NB4 (cell line): ENCODE measurements at regions not wholly inside any gene's neighbourhood (a gene's known extent, or its start where the extent isn't known, plus 50 kb on each side); places are given as distances from the start of the nearest gene placed in this dataset.

ENCODE experiments used
- POLR2A ChIP-seq: IDR thresholded peaks from 2 replicates; pipeline ENCODE4 v1.6.1; 2011; ENCODE audit warnings: mild to moderate bottlenecking; ENCODE audit not compliant: insufficient read length; ENCODE audit errors: extremely low read depth
- TF ChIP-seq, protein P1 (sequence below): IDR thresholded peaks from one replicate; pipeline ENCODE4 v1.5.1; 2012; ENCODE audit warnings: low read depth, low read length

DNA sequence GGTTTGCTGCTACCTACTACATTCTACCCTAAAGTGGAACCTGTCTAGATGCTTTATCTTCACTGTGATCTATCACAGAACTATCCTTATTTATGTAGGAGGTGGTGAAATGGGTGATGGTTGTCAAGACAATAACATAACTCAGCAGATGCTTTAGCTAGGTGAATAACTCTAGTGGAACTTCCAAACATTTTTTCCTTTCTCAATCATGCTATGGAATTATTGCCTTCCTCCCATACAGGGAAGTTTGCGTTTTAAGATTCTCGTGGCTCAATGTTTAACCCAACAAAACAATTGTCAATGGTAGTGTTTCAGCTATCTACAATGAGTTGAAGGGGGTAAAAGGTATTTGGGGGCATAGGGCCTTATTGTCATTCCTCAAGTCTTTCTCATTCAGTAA, 82.6 kb upstream of the GLI2 start:
- TF ChIP-seq, protein P1, sequence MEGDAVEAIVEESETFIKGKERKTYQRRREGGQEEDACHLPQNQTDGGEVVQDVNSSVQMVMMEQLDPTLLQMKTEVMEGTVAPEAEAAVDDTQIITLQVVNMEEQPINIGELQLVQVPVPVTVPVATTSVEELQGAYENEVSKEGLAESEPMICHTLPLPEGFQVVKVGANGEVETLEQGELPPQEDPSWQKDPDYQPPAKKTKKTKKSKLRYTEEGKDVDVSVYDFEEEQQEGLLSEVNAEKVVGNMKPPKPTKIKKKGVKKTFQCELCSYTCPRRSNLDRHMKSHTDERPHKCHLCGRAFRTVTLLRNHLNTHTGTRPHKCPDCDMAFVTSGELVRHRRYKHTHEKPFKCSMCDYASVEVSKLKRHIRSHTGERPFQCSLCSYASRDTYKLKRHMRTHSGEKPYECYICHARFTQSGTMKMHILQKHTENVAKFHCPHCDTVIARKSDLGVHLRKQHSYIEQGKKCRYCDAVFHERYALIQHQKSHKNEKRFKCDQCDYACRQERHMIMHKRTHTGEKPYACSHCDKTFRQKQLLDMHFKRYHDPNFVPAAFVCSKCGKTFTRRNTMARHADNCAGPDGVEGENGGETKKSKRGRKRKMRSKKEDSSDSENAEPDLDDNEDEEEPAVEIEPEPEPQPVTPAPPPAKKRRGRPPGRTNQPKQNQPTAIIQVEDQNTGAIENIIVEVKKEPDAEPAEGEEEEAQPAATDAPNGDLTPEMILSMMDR, result no peak
- no peak for TF ChIP-seq POLR2A
